Frontal cortex (tissue), 3 donors: ENCODE measurements at regions not wholly inside any gene's neighbourhood (a gene's known extent, or its start where the extent isn't known, plus 50 kb on each side); places are given as distances from the start of the nearest gene placed in this dataset.

Experiments
- DNase-seq, 2 donors: peaks; one replicate each; pipeline ENCODE4 v3.0.0; 2012; ENCODE audit warnings: low spot score in 2 of 2
- FAIRE-seq: peaks from 2 replicates; lab custom pipeline; 2012; peaks lifted over from hg19 to GRCh38; lab: Jason Lieb, UNC
- donor health status: control.
- donor health status: control.
- donor health status: control.

DNA sequence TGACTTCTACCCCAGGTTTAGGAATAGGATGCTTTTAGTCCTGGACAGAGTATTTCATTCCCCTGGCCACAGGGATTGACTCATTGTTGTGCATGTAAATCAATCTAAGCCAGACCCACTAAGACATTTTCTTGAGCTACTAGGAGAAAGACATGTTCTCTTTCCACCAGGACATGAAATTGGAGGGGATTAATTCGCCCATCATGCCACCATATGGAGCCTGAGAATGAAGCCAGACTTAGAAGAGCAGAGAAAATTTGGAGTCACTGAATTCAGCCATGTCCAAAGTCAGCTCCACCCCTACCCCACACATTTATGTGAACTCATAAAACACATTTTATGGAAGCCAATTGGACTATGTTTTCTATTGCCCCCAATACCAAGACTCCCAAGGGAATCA lies 322.5 kb downstream of the NFIB start:
- FAIRE-seq (no peak), DNase-seq (no peak)

DNA sequence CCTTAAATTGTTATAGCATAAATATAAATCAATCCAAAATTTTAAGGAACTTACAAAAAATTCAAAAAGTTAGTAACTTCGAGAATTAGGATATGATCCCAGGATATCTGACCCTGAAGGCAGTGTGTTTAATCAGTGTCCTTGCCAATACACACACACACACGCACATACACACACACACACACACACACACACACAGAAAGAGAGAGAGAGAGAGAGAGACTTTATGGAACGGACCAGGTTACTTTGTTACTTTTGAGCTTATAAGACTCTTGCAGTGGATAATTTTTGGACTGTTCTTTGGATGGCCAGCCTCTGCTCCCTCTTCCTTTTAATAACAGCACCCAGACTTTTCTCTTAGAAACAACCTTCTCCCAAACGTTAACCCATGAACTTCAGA lies 322.9 kb downstream of the NFIB start:
- FAIRE-seq, result no peak
- DNase-seq, result no peak

DNA sequence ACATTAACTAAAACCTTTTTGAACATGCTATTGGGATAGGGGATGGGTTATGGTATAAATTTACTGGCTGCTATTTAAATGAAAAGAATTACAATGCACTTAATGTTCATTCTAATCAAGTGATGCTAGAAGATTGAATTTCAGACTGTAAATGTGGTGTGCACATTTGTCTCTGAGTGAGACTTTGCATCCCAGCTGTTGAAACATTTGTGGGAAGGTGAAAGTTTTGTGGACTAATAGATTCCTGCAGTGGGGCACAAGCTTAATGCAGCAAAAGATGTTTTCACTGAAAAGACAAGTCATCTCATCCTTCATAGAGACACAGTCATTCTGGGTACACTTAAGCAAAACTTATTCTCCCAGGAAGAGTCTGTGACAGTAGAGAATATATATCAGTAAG lies 323.6 kb downstream of the NFIB start:
- DNase-seq (no peak), FAIRE-seq (no peak)

DNA sequence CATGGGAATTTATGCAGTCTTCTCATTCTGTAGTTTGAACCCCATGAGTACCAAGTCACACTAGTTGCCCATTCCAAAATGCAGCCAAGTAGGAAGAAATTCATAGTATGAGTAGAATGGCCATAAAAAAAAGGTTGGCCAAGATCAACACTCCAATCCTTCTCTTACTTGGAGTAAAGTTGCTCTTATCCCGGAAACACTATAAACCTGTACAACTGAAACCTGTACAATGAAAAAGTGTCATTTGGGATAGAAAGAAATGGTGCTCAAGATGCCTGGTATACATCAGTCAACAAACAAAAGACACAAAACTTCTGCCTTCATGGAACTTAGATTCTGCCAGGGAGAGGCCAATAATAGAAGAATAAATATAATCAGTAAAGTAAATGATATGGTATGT lies 325.0 kb downstream of the NFIB start:
- FAIRE-seq (no peak), DNase-seq (no peak)

DNA sequence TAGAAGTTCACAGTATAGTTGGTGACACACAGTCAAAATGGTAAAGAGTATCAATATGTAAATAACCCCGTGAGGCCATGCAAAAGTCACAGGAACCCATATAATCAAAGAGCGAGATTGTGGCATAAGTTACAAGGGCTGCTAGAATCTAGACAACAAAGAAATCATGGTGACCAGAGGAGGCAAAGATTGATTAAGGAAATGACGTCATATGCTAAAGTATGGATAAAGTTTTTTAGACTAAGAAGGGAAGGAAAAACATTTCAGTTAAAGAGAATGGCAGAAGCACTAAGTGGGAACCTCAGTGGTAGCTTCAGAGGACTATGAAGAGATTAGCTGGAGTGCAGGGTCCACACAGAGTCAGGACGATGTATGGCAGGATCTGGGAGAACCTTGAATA lies 330.3 kb downstream of the NFIB start:
- DNase-seq (no peak), FAIRE-seq (no peak)

DNA sequence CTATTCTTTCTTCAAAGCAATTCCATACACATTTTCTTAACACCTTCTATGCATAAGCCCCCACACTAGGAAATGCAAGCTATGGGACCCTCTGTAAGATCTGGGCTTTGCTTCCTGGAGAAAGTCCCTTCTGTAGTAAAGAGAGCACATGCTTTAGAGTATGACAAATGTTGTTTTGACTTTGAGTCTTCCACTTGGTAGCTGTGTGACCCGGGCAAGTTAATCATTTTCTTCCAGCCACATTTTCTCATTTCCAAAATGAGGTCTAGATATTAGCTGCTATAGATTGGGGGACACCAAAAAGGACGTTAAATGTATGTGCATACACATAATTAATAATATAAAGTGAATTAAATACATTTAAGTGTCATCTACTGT lies 334.0 kb downstream of the NFIB start:
- FAIRE-seq, result no peak
- DNase-seq, result no peak

DNA sequence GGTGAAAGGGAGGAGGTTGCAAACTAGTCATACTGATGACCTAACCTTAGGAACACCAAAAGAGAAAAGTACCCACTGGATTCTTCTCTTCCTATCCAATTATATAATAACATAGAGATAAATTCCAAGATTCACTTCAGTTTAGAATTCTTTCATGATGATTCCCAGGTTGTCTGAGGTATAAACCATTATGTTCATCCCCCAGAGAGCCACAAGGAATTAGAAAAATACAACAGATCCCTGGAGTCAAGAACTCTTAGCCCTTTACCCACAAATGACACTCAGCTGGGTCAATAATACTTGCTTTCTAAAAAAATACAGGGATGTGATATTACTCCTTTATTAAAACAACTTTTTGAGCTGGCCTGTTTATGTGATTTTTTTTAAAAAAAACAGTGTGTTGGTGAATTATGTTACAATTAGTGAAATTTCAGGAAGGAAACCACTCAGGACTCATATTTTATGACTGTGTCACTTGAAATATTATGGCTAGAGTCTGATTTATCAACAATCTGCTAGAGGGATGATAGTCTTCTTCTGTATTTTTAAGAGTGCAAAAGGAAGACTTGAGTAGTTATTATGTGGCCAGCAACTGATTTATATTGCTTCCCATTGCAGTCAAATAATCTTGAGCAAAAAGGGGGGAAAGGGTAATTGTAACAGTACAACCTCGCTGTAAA lies 338.2 kb downstream of the NFIB start:
- no peak for DNase-seq
- no peak for FAIRE-seq

DNA sequence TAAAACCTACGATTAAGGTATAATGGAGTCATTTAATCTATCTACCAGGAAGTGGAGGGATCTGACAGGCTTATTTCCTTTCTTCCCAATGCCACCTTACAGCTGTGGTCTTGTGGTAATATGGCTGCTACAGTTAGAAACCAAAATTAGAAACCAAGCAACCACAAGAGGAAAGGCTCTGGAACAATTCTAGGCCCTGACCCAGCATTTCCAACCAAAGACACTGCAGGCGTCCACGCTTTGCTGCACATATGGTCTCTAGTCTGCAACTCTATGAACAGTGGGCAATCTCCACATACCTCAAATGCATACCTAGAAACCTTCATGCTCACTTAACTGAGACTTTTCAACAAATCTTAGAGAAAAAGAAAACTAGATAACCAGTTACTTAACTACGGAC lies 339.1 kb downstream of the NFIB start:
- no peak for FAIRE-seq
- no peak for DNase-seq

DNA sequence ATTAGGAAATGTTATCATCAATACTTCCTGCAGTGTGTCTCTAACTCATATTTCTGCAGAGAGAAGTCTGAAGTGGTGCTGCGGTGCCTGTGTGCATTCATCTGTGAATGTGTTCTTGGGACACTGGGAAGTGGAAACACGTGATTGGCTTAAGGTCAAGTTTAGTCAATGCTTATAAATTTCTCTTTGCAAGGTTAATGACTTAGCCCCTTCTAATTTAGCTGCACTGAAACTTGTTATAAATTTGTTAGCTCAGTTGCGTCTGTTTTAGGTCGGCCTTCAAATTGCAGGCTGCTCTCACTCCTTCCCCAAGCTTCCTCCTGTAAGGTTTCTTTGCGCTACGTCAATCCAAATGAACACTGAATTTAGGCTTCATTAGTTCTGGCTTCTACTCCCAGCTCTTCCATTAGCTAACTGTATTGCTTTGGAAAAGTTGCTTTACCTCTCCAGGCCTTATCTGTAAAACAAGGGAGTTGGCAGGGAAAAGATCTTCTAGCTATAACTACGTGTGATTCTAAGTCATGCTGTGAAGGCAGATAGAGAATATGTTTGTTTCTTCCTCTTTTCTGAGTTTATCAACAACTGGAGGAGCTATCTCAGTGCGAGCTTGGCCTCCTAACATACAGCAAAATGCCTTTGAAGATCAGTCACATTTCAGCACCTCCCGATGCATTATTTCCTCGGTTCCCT lies 341.8 kb downstream of the NFIB start:
- DNase-seq, result no peak
- FAIRE-seq, result no peak

DNA sequence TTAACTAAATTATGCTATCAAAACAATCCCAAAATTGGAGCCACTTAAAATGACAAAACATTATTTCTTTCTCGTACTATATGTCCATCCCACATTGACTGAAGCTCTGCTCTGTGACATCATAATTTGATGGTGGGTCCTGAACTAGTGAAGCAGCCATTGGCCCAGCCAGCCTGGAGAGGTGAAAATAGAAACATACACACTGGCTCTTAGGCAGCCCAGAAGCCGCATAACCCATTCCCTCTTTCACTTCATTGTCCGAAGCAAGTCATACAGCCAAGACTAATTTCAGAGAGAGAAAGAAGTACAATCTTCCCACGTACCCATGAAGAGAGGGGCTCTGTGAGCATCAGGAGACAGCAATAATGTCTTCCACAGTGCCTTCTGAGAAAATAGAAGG lies 342.5 kb downstream of the NFIB start:
- no peak for FAIRE-seq
- no peak for DNase-seq

DNA sequence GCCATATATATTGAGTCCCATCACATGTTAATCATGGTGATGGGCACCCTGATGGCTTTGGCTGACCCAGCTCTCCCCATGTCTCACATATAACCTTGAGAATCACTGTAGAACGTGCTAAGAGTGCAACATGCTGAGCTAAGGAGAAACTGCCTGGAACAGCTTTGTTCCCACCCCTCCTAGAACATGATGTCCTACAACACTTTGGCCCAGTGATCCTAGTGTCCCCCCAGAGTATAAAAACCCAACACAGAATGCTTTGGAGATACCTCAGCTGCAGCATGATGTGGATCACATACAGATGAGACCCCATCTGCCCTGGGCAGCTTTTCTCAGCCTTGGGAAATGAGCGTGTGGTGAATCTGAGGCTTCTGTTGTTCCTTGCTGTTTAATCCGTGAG lies 343.5 kb downstream of the NFIB start:
- FAIRE-seq, result no peak

DNA sequence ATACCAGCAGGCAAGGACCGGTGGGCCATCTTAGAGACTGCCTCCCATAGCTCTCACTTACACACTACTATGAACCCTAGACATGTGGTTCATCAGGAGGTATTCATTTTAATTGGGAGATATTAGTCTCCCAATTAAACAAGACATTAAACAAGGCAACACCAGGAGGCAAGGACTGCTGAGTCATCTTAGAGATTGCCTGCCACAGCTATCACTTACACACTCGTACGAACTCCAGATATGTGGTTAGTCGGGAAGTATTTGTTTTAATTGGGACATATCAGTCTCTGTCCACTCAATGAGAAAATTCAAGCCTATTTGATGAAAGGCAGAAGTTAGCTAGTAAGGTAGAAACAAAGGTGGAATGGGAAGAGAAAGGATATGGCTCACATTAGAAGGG lies 343.9 kb downstream of the NFIB start:
- DNase-seq, result no peak
- FAIRE-seq, result no peak

More for the DNA sequence above, 343.5 kb downstream of the NFIB start:
- no peak for DNase-seq

DNA sequence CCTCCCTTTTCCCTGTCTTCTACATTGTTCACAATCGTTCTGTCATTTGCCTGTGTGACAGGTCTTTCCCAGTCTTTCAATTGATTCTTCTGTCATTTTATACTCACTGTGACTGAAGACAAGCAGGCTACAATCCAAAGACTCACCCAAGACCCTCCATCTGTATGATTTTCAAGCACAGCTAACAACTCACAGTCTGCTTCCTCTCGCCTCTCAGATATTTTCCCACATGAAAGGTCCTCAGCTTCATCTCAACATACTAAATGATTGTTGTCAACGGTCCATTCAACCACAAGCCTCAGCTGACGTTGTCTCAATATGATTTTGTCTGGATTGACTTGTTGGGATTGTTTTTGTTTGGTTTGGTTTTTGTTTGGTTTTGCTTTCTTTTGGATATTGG lies 346.5 kb downstream of the NFIB start:
- FAIRE-seq (no peak), DNase-seq (no peak)

DNA sequence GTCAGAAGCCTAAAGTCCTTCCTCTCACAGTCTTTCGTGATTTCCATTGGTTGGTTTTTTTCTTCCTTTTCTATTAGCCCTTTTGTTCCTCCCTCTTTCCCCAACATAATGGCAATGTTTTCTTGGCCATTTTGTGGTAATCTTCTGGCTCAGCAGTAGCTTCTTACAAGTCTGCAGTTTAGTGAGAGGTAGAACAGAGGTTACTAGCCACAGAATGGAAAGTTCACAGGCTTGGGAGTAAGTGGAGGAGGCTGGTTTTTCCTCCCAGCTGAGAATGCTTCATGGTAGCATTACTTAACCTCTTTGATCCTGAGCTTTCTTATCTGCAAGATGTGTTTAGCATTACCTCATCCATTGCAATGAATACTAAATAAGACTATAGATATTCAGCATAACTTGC lies 346.9 kb downstream of the NFIB start:
- DNase-seq (no peak), FAIRE-seq (no peak)

DNA sequence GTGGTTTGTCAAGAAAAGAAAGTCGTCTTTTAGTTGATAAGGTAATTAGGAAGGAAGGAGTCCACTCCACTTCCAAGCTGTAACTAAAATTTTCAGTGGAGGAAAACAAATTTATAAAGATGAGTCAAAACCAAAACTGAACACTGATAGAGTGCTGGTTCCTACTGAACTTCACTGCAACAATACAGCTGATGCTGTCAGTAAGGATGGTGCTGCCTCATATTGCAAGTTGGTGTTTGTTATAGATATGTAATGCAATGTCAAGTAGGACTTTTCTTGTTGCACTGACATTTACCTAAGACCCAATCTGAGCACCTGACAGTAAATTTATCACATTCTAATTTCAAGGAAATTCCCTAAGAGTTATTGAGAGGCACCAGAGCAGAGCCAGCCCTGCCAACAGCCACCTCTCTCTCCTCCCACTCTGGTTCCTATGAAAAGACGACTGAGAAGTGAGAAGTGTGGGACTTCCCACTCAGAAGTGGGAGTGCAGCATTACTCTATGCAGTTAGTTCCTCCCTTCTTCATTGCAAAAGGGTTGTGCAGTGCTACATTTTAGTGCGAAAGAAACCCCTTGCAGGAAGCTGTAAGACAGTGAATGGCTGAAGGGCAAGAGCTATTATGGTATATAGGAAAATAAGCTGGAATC lies 350.8 kb downstream of the NFIB start:
- DNase-seq, result peak in 1 of 2 donors; percentile 5
- no peak for FAIRE-seq

DNA sequence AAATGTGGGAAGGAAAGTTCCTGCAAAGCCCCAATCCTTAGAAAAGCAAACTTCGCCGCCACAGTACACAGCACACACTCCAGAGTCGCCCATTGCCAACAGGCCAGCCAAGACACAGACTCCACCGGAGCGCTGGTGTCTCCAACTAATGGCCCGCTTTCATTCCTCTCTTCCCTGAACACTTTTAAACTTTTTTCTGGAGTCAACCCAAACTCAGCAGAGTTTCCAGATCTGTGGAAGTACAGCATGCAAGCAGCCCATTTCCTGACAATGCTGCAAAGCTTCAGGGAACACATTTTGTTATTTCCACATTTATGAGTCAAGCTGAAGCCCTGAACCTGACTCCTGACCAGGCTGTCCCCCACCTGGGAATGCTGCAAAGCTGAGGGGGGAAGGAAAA lies 351.9 kb downstream of the NFIB start:
- FAIRE-seq, result no peak

DNA sequence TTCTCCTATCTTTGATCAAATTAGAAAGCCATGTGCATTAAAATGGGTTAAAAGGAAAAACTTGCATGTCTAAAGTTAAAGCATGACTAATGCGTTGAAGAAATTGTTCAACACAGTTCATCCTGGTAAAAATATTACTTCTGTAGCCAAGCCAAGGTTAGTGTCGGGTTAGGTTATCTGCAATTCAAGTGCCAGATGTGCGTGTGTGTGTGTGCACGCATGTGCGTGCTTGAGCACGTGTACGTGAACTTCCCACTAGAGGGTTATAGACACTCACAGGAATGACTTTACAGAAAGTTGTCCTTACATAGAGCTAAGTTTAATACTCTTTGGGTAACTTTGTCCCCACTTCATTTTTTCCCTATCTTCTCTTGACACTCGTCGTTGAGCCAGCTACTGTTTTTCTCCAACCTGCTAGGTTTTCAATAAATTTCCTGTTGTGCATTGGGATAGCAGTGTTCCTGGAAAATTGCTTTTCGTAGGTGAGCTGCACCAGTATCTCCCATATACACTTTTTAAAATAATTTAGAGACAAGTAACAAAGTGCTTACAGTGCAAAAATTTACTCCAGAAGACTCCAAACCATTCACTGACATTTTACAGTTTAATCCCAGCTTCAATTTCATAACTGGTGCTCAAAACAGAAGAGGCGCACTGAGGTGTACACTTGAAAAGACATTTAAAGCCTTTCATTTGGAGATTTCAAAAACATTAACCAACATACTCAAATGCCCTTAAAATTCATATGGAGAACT lies 353.8 kb downstream of the NFIB start:
- no peak for DNase-seq
- FAIRE-seq, result no peak

More for the DNA sequence above, 351.9 kb downstream of the NFIB start:
- DNase-seq, result no peak

DNA sequence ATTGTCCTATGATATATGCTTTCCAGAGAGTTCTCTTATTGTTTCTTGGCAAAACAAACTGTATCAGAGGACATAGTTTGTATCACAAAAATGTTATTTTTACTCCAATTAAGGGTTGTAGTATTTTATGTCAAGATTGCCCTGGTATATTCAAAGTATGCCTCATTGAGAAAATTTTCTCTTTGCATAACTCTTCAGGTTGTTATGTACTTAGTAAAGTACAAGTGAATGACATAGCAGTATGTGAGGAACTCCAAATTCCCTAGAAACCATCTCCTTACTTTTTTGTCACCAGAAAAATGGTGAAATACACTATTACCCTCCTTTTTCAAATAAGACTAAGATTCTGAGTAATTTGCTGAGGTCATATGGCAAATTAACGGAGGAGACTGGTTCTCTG lies 355.3 kb downstream of the NFIB start:
- DNase-seq (no peak), FAIRE-seq (no peak)

DNA sequence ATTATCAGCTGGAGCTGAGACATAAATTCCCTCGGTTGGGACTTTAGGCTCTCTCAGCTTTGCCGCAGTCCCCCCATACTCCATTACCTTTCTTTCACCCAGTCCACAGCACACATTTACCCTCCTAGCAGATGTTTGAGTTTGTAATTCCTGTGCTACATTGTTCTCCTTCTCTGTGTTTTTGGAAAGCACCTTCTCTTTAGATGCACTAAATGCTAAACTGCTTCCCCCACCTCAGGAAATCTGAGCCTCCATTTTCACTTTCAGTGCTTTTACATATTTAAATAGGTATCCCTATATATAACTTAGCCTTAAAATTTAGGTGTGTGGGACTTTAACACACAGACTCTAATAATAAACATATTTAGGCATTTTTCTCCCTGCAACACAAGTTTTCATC lies 356.9 kb downstream of the NFIB start:
- no peak for DNase-seq
- FAIRE-seq, result no peak

DNA sequence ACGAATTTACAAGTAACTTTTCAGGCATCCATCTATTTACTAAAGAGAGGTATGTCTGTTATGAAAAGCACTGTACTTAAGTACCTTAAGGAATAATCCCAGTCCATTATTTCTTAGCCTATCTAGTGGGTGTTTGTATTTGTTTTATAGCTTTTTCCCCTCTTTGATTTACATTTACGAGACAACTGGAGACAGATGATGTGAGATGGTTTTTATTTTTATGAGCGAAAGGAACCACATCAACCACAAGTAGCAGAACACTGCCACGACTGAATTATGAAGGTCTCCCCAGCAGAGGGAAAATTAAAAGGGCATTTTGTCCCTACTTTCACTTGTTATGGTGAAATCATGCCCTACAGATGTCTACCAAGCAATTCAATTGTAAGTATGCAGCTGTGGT lies 357.8 kb downstream of the NFIB start:
- FAIRE-seq, result no peak
- no peak for DNase-seq

DNA sequence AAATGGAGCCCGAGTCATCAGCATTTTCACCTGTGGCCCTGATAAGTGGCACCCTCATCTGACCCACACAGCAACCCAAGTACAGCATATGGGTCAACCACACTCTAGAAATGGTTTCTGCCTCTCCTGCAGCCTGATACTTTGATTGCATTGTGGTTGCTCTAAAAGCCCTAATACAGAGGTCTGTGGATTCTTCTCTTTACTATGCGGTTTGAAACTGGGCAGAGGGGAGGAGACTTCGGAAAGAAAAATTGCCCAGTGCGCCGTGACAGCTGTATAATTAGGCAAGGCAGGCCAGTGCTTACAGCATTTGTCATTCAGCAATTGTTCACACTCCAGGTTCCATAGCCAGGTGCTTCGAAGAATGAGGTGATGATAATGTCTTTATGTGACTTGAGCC lies 361.0 kb downstream of the NFIB start:
- FAIRE-seq (no peak), DNase-seq (no peak)
